Cardiac fibroblast (primary cell): ENCODE measurements at regions not wholly inside any gene's neighbourhood (a gene's known extent, or its start where the extent isn't known, plus 50 kb on each side); places are given as distances from the start of the nearest gene placed in this dataset.
"Not testable (repeated sequence)": the region's sequence is repeated elsewhere in the genome, so short reads cannot be mapped to it uniquely, and the experiment has no call there.

Source experiments
- DNase-seq, 2 donors: peaks; one replicate each; pipeline versions ENCODE4 v3.0.0 to v3.0.0-alpha.2; 2010; ENCODE audit warnings: low read depth in 2 of 2
- H3K4me3 ChIP-seq, 2 donors: replicated peaks in 1 of 2; 1 replicate in 1 of 2; 2 replicates in 1 of 2; pipeline ENCODE4 v1.5.1; 2011; ENCODE audit warnings: low read depth in 2 of 2, low read length in 2 of 2, mild to moderate bottlenecking in 2 of 2, moderate library complexity in 1 of 2
- TF ChIP-seq, protein P1 (sequence below): IDR thresholded peaks from one replicate; pipeline ENCODE4 v1.5.1; 2011; ENCODE audit warnings: low read depth, mild to moderate bottlenecking, low read length, inconsistent platforms

DNA sequence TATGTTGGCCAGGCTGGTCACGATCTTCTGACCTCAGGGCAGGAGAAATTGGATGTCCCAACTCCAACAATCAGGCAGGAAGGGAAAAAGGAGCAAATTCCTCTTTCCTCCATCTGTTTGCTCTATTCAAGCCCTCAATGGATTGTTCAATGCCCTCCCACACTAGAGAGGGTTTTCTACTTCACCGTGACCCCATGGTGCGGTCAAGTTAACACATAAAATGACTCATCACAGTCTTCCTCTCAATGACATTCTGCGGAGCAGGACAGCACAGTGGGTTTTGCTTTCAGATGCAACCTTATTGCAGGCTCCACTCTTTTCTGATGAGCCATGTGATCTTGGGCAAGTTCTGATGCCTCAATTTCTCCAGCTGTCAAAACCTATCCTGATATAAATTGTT lies 364.9 kb downstream of the ANKRD30A start:
- TF ChIP-seq, protein P1, sequence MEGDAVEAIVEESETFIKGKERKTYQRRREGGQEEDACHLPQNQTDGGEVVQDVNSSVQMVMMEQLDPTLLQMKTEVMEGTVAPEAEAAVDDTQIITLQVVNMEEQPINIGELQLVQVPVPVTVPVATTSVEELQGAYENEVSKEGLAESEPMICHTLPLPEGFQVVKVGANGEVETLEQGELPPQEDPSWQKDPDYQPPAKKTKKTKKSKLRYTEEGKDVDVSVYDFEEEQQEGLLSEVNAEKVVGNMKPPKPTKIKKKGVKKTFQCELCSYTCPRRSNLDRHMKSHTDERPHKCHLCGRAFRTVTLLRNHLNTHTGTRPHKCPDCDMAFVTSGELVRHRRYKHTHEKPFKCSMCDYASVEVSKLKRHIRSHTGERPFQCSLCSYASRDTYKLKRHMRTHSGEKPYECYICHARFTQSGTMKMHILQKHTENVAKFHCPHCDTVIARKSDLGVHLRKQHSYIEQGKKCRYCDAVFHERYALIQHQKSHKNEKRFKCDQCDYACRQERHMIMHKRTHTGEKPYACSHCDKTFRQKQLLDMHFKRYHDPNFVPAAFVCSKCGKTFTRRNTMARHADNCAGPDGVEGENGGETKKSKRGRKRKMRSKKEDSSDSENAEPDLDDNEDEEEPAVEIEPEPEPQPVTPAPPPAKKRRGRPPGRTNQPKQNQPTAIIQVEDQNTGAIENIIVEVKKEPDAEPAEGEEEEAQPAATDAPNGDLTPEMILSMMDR = no peak
- H3K4me3 ChIP-seq = no peak overlapping the region
- peak in 1 of 2 donors; percentile 7 for DNase-seq

DNA sequence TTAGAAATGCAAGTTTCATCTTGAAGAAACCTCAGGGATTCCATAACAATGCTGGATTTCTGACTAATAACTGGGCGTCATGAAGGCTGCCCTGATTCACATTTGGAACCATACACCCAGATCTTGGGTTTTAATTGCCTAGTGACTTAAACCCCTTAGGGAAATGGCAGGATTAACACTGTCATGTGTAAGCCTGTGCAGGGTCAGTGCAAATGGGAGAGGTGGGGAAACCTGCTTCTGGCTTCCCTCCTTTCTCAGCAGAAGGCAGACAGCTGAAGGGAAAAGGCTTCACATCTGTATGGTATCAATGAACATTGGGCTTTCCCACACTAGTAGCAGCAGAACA lies 364.2 kb downstream of the ANKRD30A start:
- H3K4me3 ChIP-seq = no peak overlapping the region
- no peak for DNase-seq
- TF ChIP-seq, protein P1 = no peak

DNA sequence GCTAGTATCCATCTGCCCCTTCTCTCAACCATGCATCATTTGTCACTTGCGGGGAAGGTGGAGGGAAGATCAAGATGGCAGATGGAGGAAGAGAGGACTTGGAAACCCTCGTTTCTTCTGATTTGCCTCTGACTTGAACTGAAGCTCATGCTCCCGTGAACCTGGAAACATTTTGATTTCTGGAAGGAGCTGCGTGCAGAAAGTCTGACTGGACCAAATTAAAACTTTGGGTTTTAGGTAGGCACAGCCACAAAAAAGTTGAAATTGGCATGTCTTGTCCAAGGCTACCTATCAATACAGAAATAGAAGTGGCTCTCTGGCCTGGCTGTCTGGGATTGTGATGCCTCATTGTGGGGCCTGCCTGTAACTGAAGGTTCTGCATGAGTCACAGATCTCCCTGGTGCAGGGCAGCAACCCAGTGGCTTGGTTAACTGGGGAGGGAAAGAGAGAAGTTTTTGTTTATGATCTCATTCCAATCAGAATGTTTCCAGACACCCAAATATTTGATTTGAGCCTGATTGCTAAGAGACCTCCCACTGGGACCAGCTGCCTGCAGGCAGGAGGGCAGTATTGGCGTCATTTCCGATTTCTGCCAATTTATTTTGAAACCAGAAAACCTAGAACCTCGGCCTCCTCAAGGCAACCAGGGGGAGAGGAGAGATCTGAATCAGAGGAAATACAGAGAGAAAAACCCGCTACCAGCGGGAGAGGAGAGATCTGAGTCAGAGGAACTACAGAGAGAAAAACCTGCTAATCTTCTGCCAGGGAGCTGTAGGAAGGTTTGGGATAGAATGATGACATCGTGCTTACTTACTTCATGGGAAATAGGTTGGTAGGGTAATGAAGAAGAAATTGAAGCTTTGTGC lies 363.6 kb downstream of the ANKRD30A start:
- TF ChIP-seq, protein P1 = no peak
- no peak overlapping the region for H3K4me3 ChIP-seq
- peak in 1 of 2 donors; percentile 67 for DNase-seq

DNA sequence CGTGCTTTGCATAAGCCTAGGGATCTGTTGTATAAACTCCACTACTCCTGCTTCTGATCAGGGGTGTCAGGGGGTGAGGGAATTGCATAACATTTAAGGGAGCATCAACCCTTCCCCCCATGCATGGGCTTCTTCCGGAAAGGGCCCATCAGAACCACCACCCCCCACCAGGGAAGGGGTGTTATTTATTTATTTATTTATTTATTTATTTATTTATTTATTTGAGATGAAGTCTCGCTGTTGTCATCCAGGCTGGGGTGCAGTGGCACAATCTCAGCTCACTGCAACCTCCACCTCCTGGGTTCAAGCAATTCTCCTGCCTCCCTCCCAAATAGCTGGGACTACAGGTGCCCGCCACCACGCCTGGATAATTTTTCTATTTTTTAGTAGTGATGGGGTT lies 355.2 kb downstream of the ANKRD30A start:
- not testable (repeated sequence) for H3K4me3 ChIP-seq, DNase-seq

DNA sequence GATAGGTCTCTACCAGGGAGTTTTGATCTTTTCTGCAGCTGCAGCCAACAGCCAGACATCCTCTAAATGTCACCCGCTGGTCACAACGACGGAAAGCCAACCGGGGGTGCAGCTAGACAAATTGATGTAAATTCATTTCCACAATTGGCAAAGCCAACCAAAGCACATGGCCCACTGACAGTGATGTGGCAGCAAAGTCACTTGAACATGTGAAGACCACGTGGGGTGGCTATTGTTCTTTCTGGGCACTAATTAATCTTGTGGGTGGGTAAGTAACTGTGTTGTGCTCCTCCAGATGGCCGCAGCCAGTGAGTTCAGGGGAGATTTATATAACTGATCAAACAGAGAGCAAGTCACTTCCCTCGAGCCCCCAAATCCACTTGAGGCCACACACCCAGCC lies 354.1 kb downstream of the ANKRD30A start:
- no peak overlapping the region for H3K4me3 ChIP-seq
- TF ChIP-seq, protein P1 = no peak
- DNase-seq = no peak

DNA sequence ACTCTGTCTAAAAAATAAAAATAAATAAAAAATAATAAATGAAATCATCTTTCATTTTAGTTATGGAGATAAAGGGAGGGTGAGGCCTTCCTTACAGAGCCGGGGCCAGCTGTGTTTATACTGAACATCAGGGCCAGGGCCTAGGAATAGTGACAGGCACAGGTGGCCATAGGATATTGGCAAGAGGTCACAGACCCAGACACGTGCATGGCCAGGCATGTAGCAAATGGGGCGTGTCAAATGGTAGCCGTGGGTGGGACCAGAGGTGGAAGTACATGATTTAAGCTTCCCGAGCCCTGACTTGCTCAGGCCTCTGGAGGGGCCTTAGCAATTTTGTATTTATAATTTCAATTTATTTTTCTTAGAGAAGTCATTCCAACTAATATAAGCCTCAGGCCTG lies 353.0 kb downstream of the ANKRD30A start:
- TF ChIP-seq, protein P1 = no peak
- H3K4me3 ChIP-seq = no peak overlapping the region
- DNase-seq = no peak

DNA sequence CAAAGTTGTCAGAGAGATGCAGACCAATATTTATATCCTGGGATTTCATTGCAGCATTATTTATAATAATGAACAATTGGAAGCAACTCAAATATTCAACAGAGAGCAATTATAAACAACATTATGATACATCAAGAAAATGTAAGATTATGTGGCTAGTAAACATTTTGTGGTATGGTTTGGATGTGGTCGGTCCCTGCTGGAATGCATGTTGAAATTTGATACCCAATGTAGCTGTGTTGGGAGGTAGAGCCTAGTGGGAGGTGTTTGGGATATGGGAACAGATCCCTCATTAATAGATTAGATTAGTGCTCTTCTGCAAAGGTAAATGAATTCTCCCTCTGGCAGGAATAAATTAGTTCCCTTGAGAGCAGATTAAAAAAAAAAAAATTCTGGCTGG lies 350.9 kb downstream of the ANKRD30A start:
- DNase-seq = no peak
- H3K4me3 ChIP-seq = no peak overlapping the region
- TF ChIP-seq, protein P1 = no peak
